GM12878 (cell line): ENCODE measurements at regions not wholly inside any gene's neighbourhood (a gene's known extent, or its start where the extent isn't known, plus 50 kb on each side); places are given as distances from the start of the nearest gene placed in this dataset.

Source experiments
- ATAC-seq: fragments of 200-7000 bp; cut with Tn5 transposase; 3 replicates; pipeline ENCODE4 v1.9.1; 2020; ENCODE audit warnings: mild to moderate bottlenecking, moderate library complexity
- BruUV-seq: library from RNA; stranded (reverse); fragments of 400-500 nt; replicated peaks from 2 replicates; lab custom pipeline; 2021; lab: Mats Ljungman, UMichigan
- CTCF ChIA-PET: fragments of 300-600 bp; sonication (Branson Sonifier 250); formaldehyde crosslinking; extraction: SDS; loops from one replicate; lab custom pipeline; 2021; ENCODE audit warnings: inconsistent platforms; lab: Yijun Ruan, JAX
- POLR2A ChIA-PET: fragments of 350-600 bp; formaldehyde crosslinking; extraction: SDS; loops from one replicate; lab custom pipeline; 2021; ENCODE audit warnings: inconsistent platforms; lab: Charles Lee
- RAD21 ChIA-PET: fragments of 300-600 bp; sonication (Branson Sonifier 250); formaldehyde crosslinking; loops from one replicate; lab custom pipeline; 2023; ENCODE audit warnings: antibody characterized with exemption; ENCODE audit not compliant: unreplicated experiment; lab: Charles Lee
- SMC1A ChIA-PET: fragments of 300-600 bp; sonication (Branson Sonifier 250); formaldehyde crosslinking; loops from one replicate; lab custom pipeline; 2023; ENCODE audit not compliant: unreplicated experiment, uncharacterized antibody; lab: Charles Lee
- DNase-seq: peaks from one replicate; pipeline ENCODE4 v3.0.0-alpha.2; 2011; ENCODE audit warnings: low read depth, low spot score
- FAIRE-seq: peaks from 3 replicates; lab custom pipeline; 2011; peaks lifted over from hg19 to GRCh38; lab: Jason Lieb, UNC
- H2AFZ ChIP-seq: 2 replicates; pipeline ENCODE4 v1.6.0; 2011; ENCODE audit warnings: low read depth, low read length, control low read depth; ENCODE audit not compliant: control insufficient read depth
- H3K27ac ChIP-seq: 2 replicates; pipeline ENCODE4 v1.5.1; 2011; ENCODE audit warnings: control low read depth; ENCODE audit not compliant: control insufficient read depth, insufficient read depth
- H3K27me3 ChIP-seq, 2 experiments: replicated peaks in 1 of 2; 2 replicates each; pipeline versions ENCODE4 v1.6.0 to v1.6.1; 2011; ENCODE audit warnings: low read length in 1 of 2; ENCODE audit not compliant: control insufficient read depth in 2 of 2, insufficient read depth in 2 of 2
- H3K36me3 ChIP-seq, 2 experiments: 2 replicates each; pipeline ENCODE4 v1.5.1; 2011; ENCODE audit warnings: low read length in 1 of 2; ENCODE audit not compliant: control insufficient read depth in 2 of 2, insufficient read depth in 2 of 2
- H3K4me1 ChIP-seq: 2 replicates; pipeline ENCODE4 v1.6.1; 2011; ENCODE audit warnings: mild to moderate bottlenecking, low read length, moderate library complexity, mixed read lengths; ENCODE audit not compliant: control insufficient read depth, insufficient read depth
- H3K4me2 ChIP-seq: 2 replicates; pipeline ENCODE4 v1.6.0; 2011; ENCODE audit warnings: control low read depth; ENCODE audit not compliant: control insufficient read depth, insufficient read depth
- H3K4me3 ChIP-seq: fragments of 200-600 bp; sonication (generic); 2 replicates; pipeline ENCODE4 v1.5.1; 2016
- H3K79me2 ChIP-seq: 2 replicates; pipeline ENCODE4 v1.6.0; 2011; ENCODE audit warnings: low read length; ENCODE audit not compliant: control insufficient read depth, insufficient read depth
- H3K9ac ChIP-seq: 2 replicates; pipeline ENCODE4 v1.8.0; 2011; ENCODE audit warnings: low read length, control low read depth, mixed read lengths; ENCODE audit not compliant: control insufficient read depth, insufficient read depth
- H3K9me3 ChIP-seq: replicated peaks from 3 replicates; pipeline ENCODE4 v1.5.1; 2011; ENCODE audit warnings: mild to moderate bottlenecking, low read length; ENCODE audit not compliant: control insufficient read depth, insufficient read depth
- H4K20me1 ChIP-seq: 2 replicates; pipeline ENCODE4 v1.6.0; 2011; ENCODE audit not compliant: control insufficient read depth, insufficient read depth
- BHLHE40 ChIP-seq, 2 experiments: fragments of 450-650 bp in 1 of 2; IDR thresholded peaks; 2 replicates each; pipeline ENCODE4 v1.6.1; 2011 to 2017; ENCODE audit warnings: low read depth in 2 of 2, borderline replicate concordance in 1 of 2, improper control_type of control experiment in 1 of 2, low read length in 1 of 2, mild to moderate bottlenecking in 1 of 2
- E4F1 ChIP-seq: fragments of 450-650 bp; IDR thresholded peaks from 2 replicates; pipeline ENCODE4 v1.6.1; 2018; ENCODE audit warnings: borderline replicate concordance, mild to moderate bottlenecking; ENCODE audit not compliant: partially characterized antibody
- EP300 ChIP-seq, 2 experiments: fragments of 150-350 bp in 1 of 2; IDR thresholded peaks; 2 replicates each; pipeline ENCODE4 v1.6.1; 2011 to 2012; ENCODE audit warnings: low read depth in 2 of 2, low read length in 2 of 2, borderline replicate concordance in 1 of 2, improper control_type of control experiment in 1 of 2, inconsistent platforms in 1 of 2; ENCODE audit not compliant: control insufficient read depth in 1 of 2
- FOXM1 ChIP-seq: IDR thresholded peaks from 2 replicates; pipeline ENCODE4 v1.6.1; 2012; ENCODE audit warnings: low read depth, mild to moderate bottlenecking, inconsistent platforms, low read length, moderate library complexity
- HCFC1 ChIP-seq: fragments of 150-350 bp; IDR thresholded peaks from 2 replicates; pipeline ENCODE4 v1.6.1; 2014; ENCODE audit warnings: low read length
- JUNB ChIP-seq: IDR thresholded peaks from 2 replicates; pipeline ENCODE4 v1.6.1; 2016; ENCODE audit warnings: antibody characterized with exemption, mild to moderate bottlenecking
- MEF2A ChIP-seq: IDR thresholded peaks from 2 replicates; pipeline ENCODE4 v1.6.1; 2011; ENCODE audit warnings: low read depth, mild to moderate bottlenecking, low read length, moderate library complexity; ENCODE audit not compliant: insufficient read depth
- NFIC ChIP-seq: IDR thresholded peaks from 2 replicates; pipeline ENCODE4 v1.6.1; 2012; ENCODE audit warnings: low read depth, mild to moderate bottlenecking, inconsistent platforms, low read length, moderate library complexity
- RUNX3 ChIP-seq: IDR thresholded peaks from 2 replicates; pipeline ENCODE4 v1.6.1; 2012; ENCODE audit warnings: low read length, inconsistent platforms
- ZNF384 ChIP-seq: IDR thresholded peaks from 2 replicates; pipeline ENCODE4 v1.6.1; 2012; ENCODE audit warnings: low read depth, mild to moderate bottlenecking, low read length, improper control_type of control experiment, borderline replicate concordance
- WGBS: methylation state at CpG from one replicate; pipeline ENCODE4 v1.1.6; 2016; ENCODE audit warnings: low lambda C conversion rate; ENCODE audit not compliant: insufficient replicate concordance, insufficient coverage; ENCODE audit errors: missing lambda C conversion rate; 5-methylcytosine and 5-hydroxymethylcytosine counted together
- in situ Hi-C: fragments of 300-500 bp; cut with MboI; formaldehyde crosslinking; loops from 9 replicates; pipeline ENCODE4 v1.14.3; 2018; ENCODE audit warnings: mixed read lengths
- intact Hi-C: fragments of 100-400 bp; cut with micrococcal nuclease; formaldehyde crosslinking; loops from one replicate; pipeline ENCODE4 v1.14.2; 2022; ENCODE audit not compliant: unreplicated experiment
- TF ChIP-seq, protein P1 (sequence below): fragments of 450-650 bp; IDR thresholded peaks from 2 replicates; pipeline ENCODE4 v1.6.1; 2017; ENCODE audit warnings: mild to moderate bottlenecking, low read depth, inconsistent platforms; ENCODE audit not compliant: poor library complexity, severe bottlenecking
- TF ChIP-seq, protein P2 (sequence below): IDR thresholded peaks from 2 replicates; pipeline ENCODE4 v1.6.1; 2012; ENCODE audit warnings: low read length, inconsistent platforms

DNA sequence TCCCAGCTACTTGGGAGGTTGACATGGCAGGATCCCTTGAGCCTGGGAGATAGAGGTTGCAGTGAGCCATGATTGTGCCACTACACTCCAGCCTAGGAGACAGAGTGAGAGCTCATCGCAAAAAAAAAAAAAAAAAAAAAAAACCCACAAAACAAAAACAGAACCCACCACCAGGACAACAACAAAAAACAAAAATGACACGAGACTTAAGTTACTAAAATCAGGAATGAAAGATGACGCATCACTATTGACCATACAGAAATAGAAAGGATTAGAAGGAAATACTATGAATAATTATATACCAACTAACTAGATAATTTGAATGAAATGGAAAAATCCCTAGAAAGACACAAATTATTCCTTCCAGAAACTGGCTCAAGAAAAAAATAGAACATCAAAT, 432.4 kb upstream of the PMFBP1 start:
- Histone ChIP-seq H3K27ac (no peak overlapping the region), H3K9ac (no peak overlapping the region), H2AFZ (no peak overlapping the region), H3K36me3 (no peaks in the 10 kb centered on the region), H3K27me3 (no peaks in the 10 kb centered on the region), H3K4me1 (peaks cover 2% of the 10 kb centered on the region; the same call in 1 of the 2 replicates), H3K79me2 (peaks cover 1% of the 10 kb centered on the region), H3K4me3 (no peak overlapping the region), H3K9me3 (no peaks in the 10 kb centered on the region; the same call in 2 of the 3 replicates), H3K4me2 (no peak overlapping the region), H4K20me1 (no peaks in the 10 kb centered on the region)
- WGBS: 21% methylated on average over 2 of the region's 3 CpGs
- POLR2A ChIA-PET: interaction anchor here (1.1 to 1.2 kb wide), 3 partner anchors 8 to 10 kb away, joined by 3 read pairs; no protein-coding TSS in a partner anchor
- ATAC-seq (peak; percentile 35), FAIRE-seq (no peak), DNase-seq (no peak)
- intact Hi-C loops: no loop called here
- CTCF ChIA-PET: interaction anchor here (0.7 to 2.3 kb wide), 3 partner anchors 10 to 122 kb away, joined by 3 to 9 read pairs (median 4); no protein-coding TSS in a partner anchor
- no TSS peak for BruUV-seq
- TF ChIP-seq ZNF384 (peak; percentile 88; the same call in 1 of the 2 replicates), BHLHE40 (IDR thresholded peaks at IDR 0.05; ENCODE audit: borderline replicate concordance in 1 of 2, low read depth in 2 of 2, low read length in 1 of 2) (peak in 1 of 2 experiments; percentile 72; a peak in 1 of 4 replicates), EP300 (IDR thresholded peaks at IDR 0.05; ENCODE audit: borderline replicate concordance in 1 of 2, control insufficient read depth in 1 of 2, low read depth in 2 of 2, low read length in 2 of 2) (peak in 1 of 2 experiments; percentile 57; a peak in 1 of 4 replicates), E4F1 (no peak), RUNX3 (peak; percentile 61), JUNB (peak; percentile 72), NFIC (peak; percentile 53; the same call in 1 of the 2 replicates), MEF2A (peak; percentile 87), FOXM1 (peak; percentile 51; the same call in 1 of the 2 replicates), HCFC1 (no peak)
- TF ChIP-seq, protein P1, sequence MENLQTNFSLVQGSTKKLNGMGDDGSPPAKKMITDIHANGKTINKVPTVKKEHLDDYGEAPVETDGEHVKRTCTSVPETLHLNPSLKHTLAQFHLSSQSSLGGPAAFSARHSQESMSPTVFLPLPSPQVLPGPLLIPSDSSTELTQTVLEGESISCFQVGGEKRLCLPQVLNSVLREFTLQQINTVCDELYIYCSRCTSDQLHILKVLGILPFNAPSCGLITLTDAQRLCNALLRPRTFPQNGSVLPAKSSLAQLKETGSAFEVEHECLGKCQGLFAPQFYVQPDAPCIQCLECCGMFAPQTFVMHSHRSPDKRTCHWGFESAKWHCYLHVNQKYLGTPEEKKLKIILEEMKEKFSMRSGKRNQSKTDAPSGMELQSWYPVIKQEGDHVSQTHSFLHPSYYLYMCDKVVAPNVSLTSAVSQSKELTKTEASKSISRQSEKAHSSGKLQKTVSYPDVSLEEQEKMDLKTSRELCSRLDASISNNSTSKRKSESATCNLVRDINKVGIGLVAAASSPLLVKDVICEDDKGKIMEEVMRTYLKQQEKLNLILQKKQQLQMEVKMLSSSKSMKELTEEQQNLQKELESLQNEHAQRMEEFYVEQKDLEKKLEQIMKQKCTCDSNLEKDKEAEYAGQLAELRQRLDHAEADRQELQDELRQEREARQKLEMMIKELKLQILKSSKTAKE: no peak
- TF ChIP-seq, protein P2, sequence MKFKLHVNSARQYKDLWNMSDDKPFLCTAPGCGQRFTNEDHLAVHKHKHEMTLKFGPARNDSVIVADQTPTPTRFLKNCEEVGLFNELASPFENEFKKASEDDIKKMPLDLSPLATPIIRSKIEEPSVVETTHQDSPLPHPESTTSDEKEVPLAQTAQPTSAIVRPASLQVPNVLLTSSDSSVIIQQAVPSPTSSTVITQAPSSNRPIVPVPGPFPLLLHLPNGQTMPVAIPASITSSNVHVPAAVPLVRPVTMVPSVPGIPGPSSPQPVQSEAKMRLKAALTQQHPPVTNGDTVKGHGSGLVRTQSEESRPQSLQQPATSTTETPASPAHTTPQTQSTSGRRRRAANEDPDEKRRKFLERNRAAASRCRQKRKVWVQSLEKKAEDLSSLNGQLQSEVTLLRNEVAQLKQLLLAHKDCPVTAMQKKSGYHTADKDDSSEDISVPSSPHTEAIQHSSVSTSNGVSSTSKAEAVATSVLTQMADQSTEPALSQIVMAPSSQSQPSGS: peak; percentile 59
- in situ Hi-C loops: no loop called here
- SMC1A ChIA-PET: interaction anchor here (0.7 to 3.9 kb wide), 8 partner anchors 10 to 102 kb away, joined by 3 to 18 read pairs (median 4); no protein-coding TSS in a partner anchor
- RAD21 ChIA-PET: interaction anchor here (0.5 to 2.0 kb wide), 2 partner anchors 14 to 327 kb away, joined by 3 to 4 read pairs; no protein-coding TSS in a partner anchor
